ENCODE measurements at regions not wholly inside any gene's neighbourhood (a gene's known extent, or its start where the extent isn't known, plus 50 kb on each side); places are given as distances from the start of the nearest gene placed in this dataset.

DNA sequence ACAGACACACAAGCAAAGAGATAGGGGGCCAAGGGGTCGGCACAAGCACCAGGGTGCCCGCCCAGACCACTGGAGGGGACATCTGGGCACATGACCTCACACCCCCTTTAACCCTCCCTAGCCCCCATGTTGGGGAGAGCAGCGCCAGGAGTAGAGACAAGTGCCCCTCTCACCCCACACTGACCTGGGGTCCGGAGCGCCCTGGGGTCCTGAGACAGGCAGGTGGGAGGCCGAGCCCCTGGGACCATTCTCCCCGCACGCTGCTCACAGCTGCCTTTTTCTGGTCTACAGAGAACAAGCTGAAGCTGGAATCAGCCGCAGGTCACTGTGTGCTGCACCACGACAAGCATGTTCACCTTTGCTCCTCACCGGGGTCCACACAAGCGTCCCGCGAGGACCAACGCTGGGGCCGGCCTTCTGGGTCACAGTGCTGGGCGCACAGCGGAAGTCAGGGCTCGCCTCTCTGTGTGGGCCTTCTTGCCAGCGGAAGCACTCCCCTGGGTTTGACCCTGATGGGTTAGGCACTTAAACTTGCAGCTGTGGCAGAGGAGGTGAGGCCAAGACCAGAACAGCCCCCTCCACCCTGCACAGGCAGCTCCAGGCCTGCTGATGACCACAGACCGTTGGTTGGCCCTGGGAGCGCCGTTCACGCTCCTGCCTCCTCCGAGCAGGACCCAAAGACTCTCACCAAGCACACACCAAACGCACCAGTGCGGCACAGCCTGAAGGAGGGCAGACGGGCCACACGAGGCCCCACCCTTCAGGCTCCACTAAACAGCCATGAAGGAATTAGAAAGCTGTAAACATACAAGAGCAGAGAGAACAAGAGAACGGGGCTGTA is 275.3 kb downstream of the EIPR1 start:
- Histone ChIP-seq H3K27ac (no peak overlapping the region), H3K36me3 (no peaks in the 10 kb centered on the region), H3K4me1 (no peaks in the 10 kb centered on the region), H3K4me3 (no peak overlapping the region), H3K9me3 (no peaks in the 10 kb centered on the region), H3K9ac (ENCODE audit: low read depth in 2 of 2, low read length in 2 of 2) (no peak overlapping the region), H3K27me3 (no peaks in the 10 kb centered on the region)
- DNase-seq = no peak
- TF ChIP-seq, protein P1, sequence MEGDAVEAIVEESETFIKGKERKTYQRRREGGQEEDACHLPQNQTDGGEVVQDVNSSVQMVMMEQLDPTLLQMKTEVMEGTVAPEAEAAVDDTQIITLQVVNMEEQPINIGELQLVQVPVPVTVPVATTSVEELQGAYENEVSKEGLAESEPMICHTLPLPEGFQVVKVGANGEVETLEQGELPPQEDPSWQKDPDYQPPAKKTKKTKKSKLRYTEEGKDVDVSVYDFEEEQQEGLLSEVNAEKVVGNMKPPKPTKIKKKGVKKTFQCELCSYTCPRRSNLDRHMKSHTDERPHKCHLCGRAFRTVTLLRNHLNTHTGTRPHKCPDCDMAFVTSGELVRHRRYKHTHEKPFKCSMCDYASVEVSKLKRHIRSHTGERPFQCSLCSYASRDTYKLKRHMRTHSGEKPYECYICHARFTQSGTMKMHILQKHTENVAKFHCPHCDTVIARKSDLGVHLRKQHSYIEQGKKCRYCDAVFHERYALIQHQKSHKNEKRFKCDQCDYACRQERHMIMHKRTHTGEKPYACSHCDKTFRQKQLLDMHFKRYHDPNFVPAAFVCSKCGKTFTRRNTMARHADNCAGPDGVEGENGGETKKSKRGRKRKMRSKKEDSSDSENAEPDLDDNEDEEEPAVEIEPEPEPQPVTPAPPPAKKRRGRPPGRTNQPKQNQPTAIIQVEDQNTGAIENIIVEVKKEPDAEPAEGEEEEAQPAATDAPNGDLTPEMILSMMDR (IDR thresholded peaks at IDR 0.05) = no peak
- intact Hi-C loops (cut with DNase I) = no loop called here

GRCh38 chr2:3101016-3101942 is 276.3 kb downstream of the EIPR1 start:
- no peak overlapping the region for H3K4me3 ChIP-seq
- intact Hi-C loops (cut with DNase I) = no loop called here
- DNase-seq = no peak
- no peaks in the 10 kb centered on the region for H3K4me1 ChIP-seq
- H3K9ac ChIP-seq (ENCODE audit: low read depth in 2 of 2, low read length in 2 of 2) = no peak overlapping the region
- no peaks in the 10 kb centered on the region for H3K36me3 ChIP-seq
- TF ChIP-seq, protein P1 (IDR thresholded peaks at IDR 0.05) = no peak
- H3K9me3 ChIP-seq = no peaks in the 10 kb centered on the region
- no peak overlapping the region for H3K27ac ChIP-seq
- H3K27me3 ChIP-seq = no peaks in the 10 kb centered on the region

- intact Hi-C loops (cut with DNase I) = no loop called here
- no peaks in the 10 kb centered on the region for H3K36me3 ChIP-seq
- no peak for DNase-seq
- no peak overlapping the region for H3K9ac ChIP-seq (ENCODE audit: low read depth in 2 of 2, low read length in 2 of 2)
- TF ChIP-seq, protein P1 (IDR thresholded peaks at IDR 0.05) = no peak
- no peaks in the 10 kb centered on the region for H3K27me3 ChIP-seq
- no peak overlapping the region for H3K27ac ChIP-seq
- no peaks in the 10 kb centered on the region for H3K4me1 ChIP-seq
- H3K9me3 ChIP-seq = no peaks in the 10 kb centered on the region
- H3K4me3 ChIP-seq = no peak overlapping the region
Measured at GRCh38 chr2:3100386-3100785, 277.2 kb downstream of the EIPR1 start.

DNA sequence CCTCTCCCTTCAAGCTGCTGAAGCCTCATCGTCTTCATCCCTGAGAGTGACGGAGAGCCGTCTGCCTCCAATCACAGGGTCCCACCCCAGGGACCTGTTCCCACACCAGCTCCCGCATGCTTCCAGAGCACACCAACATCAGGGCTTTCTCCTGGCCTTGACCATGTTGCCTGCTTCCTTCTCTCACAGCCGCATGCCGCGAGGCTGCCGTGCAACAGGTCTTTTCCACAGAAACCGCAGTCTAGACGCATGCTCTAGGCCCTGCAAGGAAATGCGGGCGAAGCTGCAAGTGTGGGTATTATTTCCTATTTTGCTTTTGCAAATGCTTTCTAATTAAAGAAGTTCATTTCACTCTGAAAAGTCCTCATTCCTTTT is 277.8 kb downstream of the EIPR1 start:
- Histone ChIP-seq H3K4me3 (no peak overlapping the region), H3K27me3 (no peaks in the 10 kb centered on the region), H3K27ac (no peak overlapping the region), H3K9ac (ENCODE audit: low read depth in 2 of 2, low read length in 2 of 2) (no peak overlapping the region), H3K36me3 (no peaks in the 10 kb centered on the region), H3K9me3 (no peaks in the 10 kb centered on the region), H3K4me1 (no peaks in the 10 kb centered on the region)
- TF ChIP-seq, protein P1 (IDR thresholded peaks at IDR 0.05) = no peak
- intact Hi-C loops (cut with DNase I) = no loop called here
- DNase-seq = no peak

DNA sequence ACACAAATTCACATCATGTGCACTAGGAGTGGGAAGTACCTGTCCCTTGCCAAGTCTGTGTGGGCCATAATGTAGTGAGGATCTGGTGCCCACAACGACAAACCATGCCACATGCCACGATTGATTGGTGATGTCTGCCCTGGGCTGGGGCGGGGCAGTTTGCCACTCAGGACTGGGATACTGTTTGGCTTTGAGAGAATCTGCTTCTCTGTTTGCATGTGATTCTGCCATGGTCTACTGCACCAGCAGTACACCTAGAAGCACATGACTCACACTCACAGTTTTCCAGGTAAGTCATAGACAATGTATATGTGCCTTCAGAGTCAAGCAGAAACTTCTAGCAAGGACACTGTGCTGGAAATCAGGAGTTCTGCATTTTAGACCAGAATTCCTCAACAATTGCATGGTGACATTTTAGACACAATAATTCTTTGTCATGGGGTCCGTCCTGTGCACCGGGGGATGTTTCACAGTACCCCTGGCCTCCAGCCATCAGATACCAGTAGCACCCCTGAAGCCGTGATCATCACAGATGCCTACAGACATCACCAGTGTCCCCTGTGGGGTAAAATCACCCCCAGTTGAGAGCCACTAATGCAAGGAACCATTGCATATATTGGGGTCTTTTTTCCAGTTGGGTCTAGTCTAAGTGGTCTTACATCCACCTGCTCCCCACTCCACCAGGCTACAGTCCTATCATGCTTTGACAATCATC is 278.3 kb downstream of the EIPR1 start:
- H3K9ac ChIP-seq (ENCODE audit: low read depth in 2 of 2, low read length in 2 of 2) = no peak overlapping the region
- intact Hi-C loops (cut with DNase I) = no loop called here

More for the DNA sequence above, 278.3 kb downstream of the EIPR1 start:
- TF ChIP-seq, protein P1 (IDR thresholded peaks at IDR 0.05) = no peak
- Histone ChIP-seq H3K9me3 (no peaks in the 10 kb centered on the region), H3K36me3 (no peaks in the 10 kb centered on the region), H3K27ac (no peak overlapping the region), H3K27me3 (no peaks in the 10 kb centered on the region), H3K4me3 (no peak overlapping the region), H3K4me1 (no peaks in the 10 kb centered on the region)
- peak; percentile 4 for DNase-seq

Data from colonic mucosa (tissue), 4 donors.